H9 (cell line): ENCODE measurements at regions not wholly inside any gene's neighbourhood (a gene's known extent, or its start where the extent isn't known, plus 50 kb on each side); places are given as distances from the start of the nearest gene placed in this dataset.

Source experiments
- DNase-seq: peaks from one replicate; pipeline ENCODE4 v3.0.0-alpha.2; 2017
- H2AFZ ChIP-seq: one replicate; pipeline ENCODE4 v1.6.1; 2013; ENCODE audit warnings: mild to moderate bottlenecking, low read length, control low read depth, moderate library complexity
- H2AK5ac ChIP-seq: 2 replicates; pipeline ENCODE4 v1.6.1; 2013; ENCODE audit warnings: low read length, control low read depth, mixed read lengths; ENCODE audit not compliant: insufficient read length
- H2BK120ac ChIP-seq: one replicate; pipeline ENCODE4 v1.6.1; 2013; ENCODE audit warnings: low read depth, mild to moderate bottlenecking, low read length, control low read depth, inconsistent platforms; ENCODE audit not compliant: poor library complexity, severe bottlenecking
- H2BK12ac ChIP-seq: 2 replicates; pipeline ENCODE4 v1.6.1; 2013; ENCODE audit warnings: low read length, control low read depth, mixed read lengths, low read depth; ENCODE audit not compliant: insufficient read length
- H2BK15ac ChIP-seq: 2 replicates; pipeline ENCODE4 v1.6.1; 2013; ENCODE audit warnings: low read depth, low read length, control low read depth
- H2BK20ac ChIP-seq: one replicate; pipeline ENCODE4 v1.6.1; 2013; ENCODE audit warnings: low read depth, mild to moderate bottlenecking, low read length, control low read depth, inconsistent platforms; ENCODE audit not compliant: poor library complexity, severe bottlenecking
- H2BK5ac ChIP-seq: 2 replicates; pipeline ENCODE4 v1.6.1; 2013; ENCODE audit warnings: low read length, control low read depth, mixed read lengths; ENCODE audit not compliant: insufficient read length
- H3K14ac ChIP-seq: 2 replicates; pipeline ENCODE4 v1.6.1; 2013; ENCODE audit warnings: low read length, control low read depth; ENCODE audit not compliant: insufficient read depth
- H3K18ac ChIP-seq: 2 replicates; pipeline ENCODE4 v1.6.1; 2013; ENCODE audit warnings: low read depth, mild to moderate bottlenecking, mixed read lengths, low read length, control low read depth; ENCODE audit not compliant: insufficient read length
- H3K23ac ChIP-seq: 2 replicates; pipeline ENCODE4 v1.6.1; 2013; ENCODE audit warnings: low read length, control low read depth, mixed read lengths, low read depth; ENCODE audit not compliant: insufficient read length
- H3K23me2 ChIP-seq: 2 replicates; pipeline ENCODE4 v1.6.1; 2013; ENCODE audit warnings: low read depth, mild to moderate bottlenecking, mixed read lengths, low read length, control low read depth; ENCODE audit not compliant: insufficient read length, poor library complexity, severe bottlenecking
- H3K27ac ChIP-seq: 2 replicates; pipeline ENCODE4 v1.5.1; 2013; ENCODE audit warnings: low read length, control low read depth, mixed read lengths, low read depth; ENCODE audit not compliant: insufficient read length
- H3K27me3 ChIP-seq: 2 replicates; pipeline ENCODE4 v1.6.1; 2013; ENCODE audit warnings: low read length, control low read depth, inconsistent platforms; ENCODE audit not compliant: insufficient read depth
- H3K4ac ChIP-seq: 2 replicates; pipeline ENCODE4 v1.6.1; 2013; ENCODE audit warnings: low read depth, mild to moderate bottlenecking, control low read depth, inconsistent platforms, low read length, moderate library complexity
- H3K4me1 ChIP-seq: 2 replicates; pipeline ENCODE4 v1.6.1; 2013; ENCODE audit warnings: low read length, control low read depth, inconsistent platforms; ENCODE audit not compliant: insufficient read depth
- H3K4me2 ChIP-seq: 2 replicates; pipeline ENCODE4 v1.6.1; 2013; ENCODE audit warnings: low read length, control low read depth, mixed read lengths; ENCODE audit not compliant: insufficient read length, insufficient read depth
- H3K56ac ChIP-seq: 2 replicates; pipeline ENCODE4 v1.6.1; 2013; ENCODE audit warnings: low read depth, mild to moderate bottlenecking, mixed read lengths, low read length, control low read depth; ENCODE audit not compliant: insufficient read length
- H3K79me1 ChIP-seq: 2 replicates; pipeline ENCODE4 v1.6.1; 2013; ENCODE audit warnings: low read depth, mild to moderate bottlenecking, moderate library complexity, low read length, control low read depth, inconsistent platforms; ENCODE audit not compliant: insufficient read depth, poor library complexity, severe bottlenecking
- H3K79me2 ChIP-seq: 2 replicates; pipeline ENCODE4 v1.6.1; 2013; ENCODE audit warnings: low read length, control low read depth, inconsistent platforms; ENCODE audit not compliant: insufficient read depth
- H3K9ac ChIP-seq: 2 replicates; pipeline ENCODE4 v1.6.1; 2013; ENCODE audit warnings: low read length, control low read depth, mixed read lengths; ENCODE audit not compliant: insufficient read length; ENCODE audit errors: extremely low read depth
- H3K9me3 ChIP-seq: one replicate; pipeline ENCODE4 v1.6.1; 2013; ENCODE audit warnings: low read depth, low read length, inconsistent platforms; ENCODE audit not compliant: control insufficient read depth
- H3T11ph ChIP-seq: one replicate; pipeline ENCODE4 v1.6.1; 2013; ENCODE audit warnings: mild to moderate bottlenecking, low read length, control low read depth, inconsistent platforms
- H4K20me1 ChIP-seq: one replicate; pipeline ENCODE4 v1.6.1; 2013; ENCODE audit not compliant: control insufficient read depth, insufficient read length, insufficient read depth
- H4K5ac ChIP-seq: 2 replicates; pipeline ENCODE4 v1.6.1; 2013; ENCODE audit warnings: low read depth, mild to moderate bottlenecking, mixed read lengths, low read length, control low read depth; ENCODE audit not compliant: insufficient read length
- H4K8ac ChIP-seq: replicated peaks from 2 replicates; pipeline ENCODE4 v1.6.1; 2013; ENCODE audit warnings: low read length, control low read depth, mixed read lengths, low read depth; ENCODE audit not compliant: insufficient read length
- H4K91ac ChIP-seq: 2 replicates; pipeline ENCODE4 v1.6.1; 2013; ENCODE audit warnings: low read depth, mild to moderate bottlenecking, moderate library complexity, mixed read lengths, low read length, control low read depth; ENCODE audit not compliant: insufficient read length
- H3K27ac Mint-ChIP-seq, 3 experiments: 2 replicates in 2 of 3; 3 replicates in 1 of 3; pipeline ENCODE4 v1.8.0; 2020 to 2021; ENCODE audit warnings: mixed read lengths in 3 of 3, mild to moderate bottlenecking in 1 of 3, moderate library complexity in 1 of 3
- H3K27me3 Mint-ChIP-seq: 2 replicates; pipeline ENCODE4 v1.8.0; 2021; ENCODE audit warnings: low read depth, mild to moderate bottlenecking, moderate library complexity, mixed read lengths
- H3K36me3 Mint-ChIP-seq, 3 experiments: 2 replicates in 2 of 3; 3 replicates in 1 of 3; pipeline ENCODE4 v1.8.0; 2020 to 2021; ENCODE audit warnings: low read depth in 3 of 3, mixed read lengths in 3 of 3; ENCODE audit not compliant: insufficient read depth in 1 of 3
- H3K4me1 Mint-ChIP-seq, 2 experiments: 2 replicates each; pipeline ENCODE4 v1.8.0; 2020; ENCODE audit warnings: mixed read lengths in 2 of 2
- H3K4me3 Mint-ChIP-seq, 2 experiments: 2 replicates in 1 of 2; 3 replicates in 1 of 2; pipeline ENCODE4 v1.8.0; 2020 to 2021; ENCODE audit warnings: mild to moderate bottlenecking in 2 of 2, mixed read lengths in 2 of 2, moderate library complexity in 1 of 2
- H3K9me3 Mint-ChIP-seq, 2 experiments: 2 replicates in 1 of 2; 3 replicates in 1 of 2; pipeline ENCODE4 v1.8.0; 2020; ENCODE audit warnings: mild to moderate bottlenecking in 2 of 2, mixed read lengths in 2 of 2, moderate library complexity in 1 of 2
- CTCF ChIP-seq: fragments of 200-600 bp; sonication (generic); conservative IDR thresholded peaks from 3 replicates; pipeline ENCODE4 v1.8.0; 2021; ENCODE audit warnings: antibody characterized with exemption, mild to moderate bottlenecking
- WGBS: extraction: QIAGEN DNeasy Blood & Tissue Kit; methylation state at CpG from one replicate; pipeline ENCODE4 v1.1.7; 2013; ENCODE audit warnings: missing lambda C conversion rate, low lambda C conversion rate, mixed read lengths; ENCODE audit not compliant: insufficient read length; ENCODE audit errors: extremely low coverage; 5-methylcytosine and 5-hydroxymethylcytosine counted together

GRCh38 chr1:10900251-10900651, 103.8 kb upstream of the CASZ1 start:
- H3K9me3 ChIP-seq, result no peaks in the 10 kb centered on the region
- no peaks in the 10 kb centered on the region for H4K20me1 ChIP-seq
- H4K8ac ChIP-seq, result no peak overlapping the region
- no peak overlapping the region for H4K91ac ChIP-seq
- no CpG with 5 or more reads among the region's 12 CpGs for WGBS
- H2AK5ac ChIP-seq, result no peak overlapping the region
- H2BK12ac ChIP-seq, result no peak overlapping the region
- no peak overlapping the region for H3K56ac ChIP-seq
- no peak overlapping the region for H3K27ac ChIP-seq
- peaks cover 4% of the 10 kb centered on the region for H3K27me3 Mint-ChIP-seq
- H3K14ac ChIP-seq, result no peak overlapping the region
- no peaks in the 10 kb centered on the region for H3K27me3 ChIP-seq
- no peaks in the 10 kb centered on the region for H3K9me3 Mint-ChIP-seq
- no peak overlapping the region for H2BK120ac ChIP-seq
- H3K9ac ChIP-seq, result no peak overlapping the region
- no peak overlapping the region for H3K4ac ChIP-seq
- no peak overlapping the region for H3K4me2 ChIP-seq
- no peak overlapping the region for H2AFZ ChIP-seq
- no peak overlapping the region for H3K4me3 Mint-ChIP-seq
- no peak for DNase-seq
- no peak for TF ChIP-seq CTCF
- no peak overlapping the region for H3K23ac ChIP-seq
- H3K36me3 Mint-ChIP-seq, result no peaks in the 10 kb centered on the region
- H3K79me2 ChIP-seq, result no peaks in the 10 kb centered on the region
- no peak overlapping the region for H2BK5ac ChIP-seq
- H3K23me2 ChIP-seq, result no peaks in the 10 kb centered on the region
- H3K18ac ChIP-seq, result no peak overlapping the region
- H3T11ph ChIP-seq, result no peak overlapping the region
- no peaks in the 10 kb centered on the region for H3K79me1 ChIP-seq
- no peak overlapping the region for H4K5ac ChIP-seq
- H3K27ac Mint-ChIP-seq, result no peak overlapping the region
- peaks cover 25 to 41% of the 10 kb centered on the region in 2 experiments for H3K4me1 Mint-ChIP-seq
- no peak overlapping the region for H2BK15ac ChIP-seq
- H3K4me1 ChIP-seq, result peaks cover 6% of the 10 kb centered on the region; the same call in 1 of the 2 replicates
- no peak overlapping the region for H2BK20ac ChIP-seq
